SK-MEL-5 (cell line): ENCODE measurements at regions not wholly inside any gene's neighbourhood (a gene's known extent, or its start where the extent isn't known, plus 50 kb on each side); places are given as distances from the start of the nearest gene placed in this dataset.
A peak's percentile ranks its signal among the peaks of the same experiment; 100 is the strongest.
"Not testable (repeated sequence)": the region's sequence is repeated elsewhere in the genome, so short reads cannot be mapped to it uniquely, and the experiment has no call there.

Source experiments
- DNase-seq: peaks from one replicate; pipeline ENCODE4 v3.0.0-alpha.2; 2016; ENCODE audit warnings: low read depth, low spot score
- in situ Hi-C: cut with HindIII; loops from 2 replicates; pipeline ENCODE4 v1.10.0; 2016; ENCODE audit warnings: low sequenced_read_pairs, high pct_unique_total_duplicates, low pct_unique_long_range_greater_than_20kb

GRCh38 chr5:40453689-40454088 lies 226.0 kb upstream of the PTGER4 start:
- DNase-seq = no peak
- in situ Hi-C loops = no loop called here

GRCh38 chr5:40452874-40453624 lies 226.7 kb upstream of the PTGER4 start:
- DNase-seq = no peak
- in situ Hi-C loops = no loop called here

GRCh38 chr5:40447438-40447837 lies 232.3 kb upstream of the PTGER4 start:
- no peak for DNase-seq
- in situ Hi-C loops = no loop called here

- in situ Hi-C loops = no loop called here
- peak; percentile 40 for DNase-seq
Measured at GRCh38 chr5:40446910-40447309, 232.8 kb upstream of the PTGER4 start.

- no peak for DNase-seq
Measured at GRCh38 chr5:40442346-40442745, 237.4 kb upstream of the PTGER4 start.

GRCh38 chr5:40441733-40442132 lies 238.0 kb upstream of the PTGER4 start:
- in situ Hi-C loops = no loop called here
- no peak for DNase-seq

More at GRCh38 chr5:40442346-40442745, 237.4 kb upstream of the PTGER4 start:
- in situ Hi-C loops = no loop called here

- DNase-seq = no peak
- in situ Hi-C loops = no loop called here
Measured at GRCh38 chr5:40440746-40441145, 239.0 kb upstream of the PTGER4 start.

GRCh38 chr5:40439103-40439502 lies 240.6 kb upstream of the PTGER4 start:
- in situ Hi-C loops, DNase-seq: not testable (repeated sequence)

GRCh38 chr5:40438646-40439045 lies 241.1 kb upstream of the PTGER4 start:
- in situ Hi-C loops, DNase-seq: not testable (repeated sequence)

GRCh38 chr5:40437452-40437861 lies 242.3 kb upstream of the PTGER4 start:
- in situ Hi-C loops = no loop called here
- no peak for DNase-seq

GRCh38 chr5:40436535-40437237 lies 243.0 kb upstream of the PTGER4 start:
- DNase-seq = no peak
- in situ Hi-C loops = no loop called here

GRCh38 chr5:40435706-40436105 lies 244.0 kb upstream of the PTGER4 start:
- in situ Hi-C loops = not testable (repeated sequence)

GRCh38 chr5:40432836-40433235 lies 246.9 kb upstream of the PTGER4 start:
- in situ Hi-C loops = no loop called here
- no peak for DNase-seq

More at GRCh38 chr5:40435706-40436105, 244.0 kb upstream of the PTGER4 start:
- DNase-seq = not testable (repeated sequence)

- in situ Hi-C loops = no loop called here
- DNase-seq = no peak
Measured at GRCh38 chr5:40431734-40432133, 248.0 kb upstream of the PTGER4 start.

GRCh38 chr5:40430101-40430710 lies 249.5 kb upstream of the PTGER4 start:
- no peak for DNase-seq
- in situ Hi-C loops = no loop called here

GRCh38 chr5:40429258-40430100 lies 250.2 kb upstream of the PTGER4 start:
- in situ Hi-C loops = no loop called here
- no peak for DNase-seq

GRCh38 chr5:40428815-40429214 lies 250.9 kb upstream of the PTGER4 start:
- no peak for DNase-seq
- in situ Hi-C loops = no loop called here

- DNase-seq = no peak
- in situ Hi-C loops = no loop called here
Measured at GRCh38 chr5:40428126-40428525, 251.6 kb upstream of the PTGER4 start.
